ENCODE measurements at regions not wholly inside any gene's neighbourhood (a gene's known extent, or its start where the extent isn't known, plus 50 kb on each side); places are given as distances from the start of the nearest gene placed in this dataset.

DNA sequence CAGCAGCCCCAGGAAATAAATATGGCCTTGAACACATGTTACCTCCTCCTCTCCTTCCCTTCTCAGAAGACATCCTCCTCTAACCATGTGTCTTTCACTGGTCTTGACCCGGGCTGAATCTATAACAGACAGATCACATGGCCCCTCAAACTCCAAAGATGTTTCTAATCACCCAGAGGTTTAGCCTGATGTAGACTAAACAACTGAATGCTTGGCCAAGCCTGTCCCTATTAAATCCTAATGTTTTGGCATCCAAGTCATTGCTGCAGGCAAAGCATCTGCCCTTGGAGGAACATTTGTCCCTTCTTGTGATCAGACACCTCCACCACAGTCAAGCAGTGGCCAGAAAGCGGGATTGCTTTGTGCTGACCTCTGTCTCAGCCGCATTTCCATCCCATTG is 65.5 kb downstream of the ANKRD60 start:
- H3K9me3 ChIP-seq (ENCODE audit: control insufficient read depth in 2 of 3, insufficient read depth in 1 of 3, low read length in 3 of 3) = no peaks in the 10 kb centered on the region
- no peak for DNase-seq
- TF ChIP-seq, protein P1, sequence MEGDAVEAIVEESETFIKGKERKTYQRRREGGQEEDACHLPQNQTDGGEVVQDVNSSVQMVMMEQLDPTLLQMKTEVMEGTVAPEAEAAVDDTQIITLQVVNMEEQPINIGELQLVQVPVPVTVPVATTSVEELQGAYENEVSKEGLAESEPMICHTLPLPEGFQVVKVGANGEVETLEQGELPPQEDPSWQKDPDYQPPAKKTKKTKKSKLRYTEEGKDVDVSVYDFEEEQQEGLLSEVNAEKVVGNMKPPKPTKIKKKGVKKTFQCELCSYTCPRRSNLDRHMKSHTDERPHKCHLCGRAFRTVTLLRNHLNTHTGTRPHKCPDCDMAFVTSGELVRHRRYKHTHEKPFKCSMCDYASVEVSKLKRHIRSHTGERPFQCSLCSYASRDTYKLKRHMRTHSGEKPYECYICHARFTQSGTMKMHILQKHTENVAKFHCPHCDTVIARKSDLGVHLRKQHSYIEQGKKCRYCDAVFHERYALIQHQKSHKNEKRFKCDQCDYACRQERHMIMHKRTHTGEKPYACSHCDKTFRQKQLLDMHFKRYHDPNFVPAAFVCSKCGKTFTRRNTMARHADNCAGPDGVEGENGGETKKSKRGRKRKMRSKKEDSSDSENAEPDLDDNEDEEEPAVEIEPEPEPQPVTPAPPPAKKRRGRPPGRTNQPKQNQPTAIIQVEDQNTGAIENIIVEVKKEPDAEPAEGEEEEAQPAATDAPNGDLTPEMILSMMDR (IDR thresholded peaks at IDR 0.05; ENCODE audit: borderline replicate concordance, extremely low read depth, insufficient read depth) = no peak
- FAIRE-seq = no peak
- H3K4me1 ChIP-seq (ENCODE audit: control insufficient read depth in 2 of 3, insufficient read depth in 2 of 3, low read depth in 1 of 3, low read length in 3 of 3) = no peaks in the 10 kb centered on the region
- no peak overlapping the region for H3K27ac ChIP-seq (ENCODE audit: low read depth in 2 of 2, low read length in 2 of 2)
- intact Hi-C loops (cut with DNase I) = no loop called here
- H3K9ac ChIP-seq (ENCODE audit: low read length in 3 of 3) = no peak overlapping the region
- no peak overlapping the region for H3K4me3 ChIP-seq (ENCODE audit: low read length in 3 of 3)
- no peaks in the 10 kb centered on the region for H3K36me3 ChIP-seq (ENCODE audit: control insufficient read depth in 2 of 3, insufficient read depth in 3 of 3, low read length in 3 of 3)
- H3K27me3 ChIP-seq (ENCODE audit: control insufficient read depth, insufficient read depth, low read length) = no peaks in the 10 kb centered on the region

DNA sequence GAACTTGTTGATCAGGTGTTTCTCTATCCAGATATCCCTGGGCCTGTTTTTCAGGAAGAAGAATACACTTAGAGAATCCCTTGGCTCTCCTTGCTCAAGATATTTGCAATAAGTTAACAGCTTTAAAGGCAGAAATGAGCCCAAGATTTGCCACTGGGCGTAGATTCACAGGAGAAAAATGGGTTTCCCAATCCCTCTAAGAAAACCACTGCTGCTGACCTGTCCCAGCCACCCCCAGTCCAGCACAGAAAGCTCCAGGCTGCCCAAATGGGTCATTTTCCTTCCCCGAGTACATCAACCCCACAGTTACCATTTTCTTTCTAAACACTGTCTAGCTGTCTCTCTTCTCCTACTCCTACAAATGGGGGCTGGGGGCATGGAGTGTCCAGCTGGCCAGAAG is 67.3 kb downstream of the ANKRD60 start:
- FAIRE-seq (no peak), DNase-seq (no peak)
- intact Hi-C loops (cut with DNase I) = no loop called here
- H3K9ac ChIP-seq (ENCODE audit: low read length in 3 of 3) = no peak overlapping the region
- no peaks in the 10 kb centered on the region for H3K9me3 ChIP-seq (ENCODE audit: control insufficient read depth in 2 of 3, insufficient read depth in 1 of 3, low read length in 3 of 3)
- H3K4me1 ChIP-seq (ENCODE audit: control insufficient read depth in 2 of 3, insufficient read depth in 2 of 3, low read depth in 1 of 3, low read length in 3 of 3) = no peaks in the 10 kb centered on the region
- H3K27me3 ChIP-seq (ENCODE audit: control insufficient read depth, insufficient read depth, low read length) = no peaks in the 10 kb centered on the region
- H3K4me3 ChIP-seq (ENCODE audit: low read length in 3 of 3) = no peak overlapping the region
- no peaks in the 10 kb centered on the region for H3K36me3 ChIP-seq (ENCODE audit: control insufficient read depth in 2 of 3, insufficient read depth in 3 of 3, low read length in 3 of 3)
- H3K27ac ChIP-seq (ENCODE audit: low read depth in 2 of 2, low read length in 2 of 2) = no peak overlapping the region
- TF ChIP-seq, protein P1 (IDR thresholded peaks at IDR 0.05; ENCODE audit: borderline replicate concordance, extremely low read depth, insufficient read depth) = no peak

DNA sequence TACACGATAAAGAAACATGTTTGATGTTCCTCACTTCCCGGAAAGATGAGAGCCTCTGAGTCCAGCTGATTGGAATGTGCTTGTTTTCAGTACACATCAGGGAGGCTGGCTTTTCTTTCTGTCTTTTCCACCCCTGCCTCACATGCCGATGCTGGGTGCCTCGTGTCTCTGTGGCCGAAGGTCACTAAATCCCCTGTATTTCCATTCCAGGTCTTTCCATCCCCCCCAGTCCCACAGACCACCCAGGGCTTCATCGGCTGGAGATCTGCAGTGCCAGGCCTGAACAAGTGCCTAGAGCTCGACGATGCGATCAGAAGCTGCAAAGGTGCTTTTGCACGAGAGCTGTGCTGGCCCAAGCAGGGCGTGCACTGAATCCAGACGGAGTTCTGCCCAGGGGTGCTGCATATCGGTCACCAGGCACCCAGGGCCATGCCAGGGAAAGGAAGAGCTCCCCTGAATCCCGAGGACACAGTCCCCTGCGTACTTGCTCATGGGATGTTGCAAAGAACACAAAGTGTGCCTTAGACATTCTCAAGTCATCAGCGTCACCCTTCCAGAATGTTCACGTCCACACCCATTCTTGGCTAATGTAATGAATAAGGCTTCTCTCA is 67.9 kb downstream of the ANKRD60 start:
- H3K27me3 ChIP-seq (ENCODE audit: control insufficient read depth, insufficient read depth, low read length) = no peaks in the 10 kb centered on the region
- no peaks in the 10 kb centered on the region for H3K9me3 ChIP-seq (ENCODE audit: control insufficient read depth in 2 of 3, insufficient read depth in 1 of 3, low read length in 3 of 3)
- H3K9ac ChIP-seq (ENCODE audit: low read length in 3 of 3) = no peak overlapping the region
- H3K36me3 ChIP-seq (ENCODE audit: control insufficient read depth in 2 of 3, insufficient read depth in 3 of 3, low read length in 3 of 3) = no peaks in the 10 kb centered on the region
- intact Hi-C loops (cut with DNase I) = no loop called here
- TF ChIP-seq, protein P1 (IDR thresholded peaks at IDR 0.05; ENCODE audit: borderline replicate concordance, extremely low read depth, insufficient read depth) = no peak
- H3K4me1 ChIP-seq (ENCODE audit: control insufficient read depth in 2 of 3, insufficient read depth in 2 of 3, low read depth in 1 of 3, low read length in 3 of 3) = no peaks in the 10 kb centered on the region
- no peak overlapping the region for H3K4me3 ChIP-seq (ENCODE audit: low read length in 3 of 3)
- peak in 1 of 5 donors; percentile 33 for DNase-seq
- FAIRE-seq = no peak
- no peak overlapping the region for H3K27ac ChIP-seq (ENCODE audit: low read depth in 2 of 2, low read length in 2 of 2)

All from kidney (tissue), 13 donors.